ENCODE measurements at regions not wholly inside any gene's neighbourhood (a gene's known extent, or its start where the extent isn't known, plus 50 kb on each side); places are given as distances from the start of the nearest gene placed in this dataset.

DNA sequence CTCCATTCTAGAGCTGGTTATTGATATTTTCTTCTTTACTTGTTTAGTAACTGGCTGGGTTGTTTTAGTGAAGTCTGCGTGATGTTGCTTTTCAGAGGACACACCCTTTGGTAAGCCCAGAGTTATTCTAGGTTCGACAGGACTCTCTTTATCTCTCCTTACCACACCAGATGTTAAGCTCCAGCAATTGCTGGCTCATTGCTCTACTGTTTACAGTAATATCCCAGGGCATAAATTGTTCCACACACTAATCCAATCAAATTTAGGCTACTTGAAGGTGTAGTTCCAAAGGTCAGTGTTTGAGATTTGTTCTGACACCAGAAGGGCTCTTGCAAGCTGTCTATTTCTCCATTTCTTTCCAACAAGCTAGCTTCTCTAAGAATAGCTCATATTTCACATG, 506.6 kb downstream of the NR4A2 start:
- TF ChIP-seq, protein P1, sequence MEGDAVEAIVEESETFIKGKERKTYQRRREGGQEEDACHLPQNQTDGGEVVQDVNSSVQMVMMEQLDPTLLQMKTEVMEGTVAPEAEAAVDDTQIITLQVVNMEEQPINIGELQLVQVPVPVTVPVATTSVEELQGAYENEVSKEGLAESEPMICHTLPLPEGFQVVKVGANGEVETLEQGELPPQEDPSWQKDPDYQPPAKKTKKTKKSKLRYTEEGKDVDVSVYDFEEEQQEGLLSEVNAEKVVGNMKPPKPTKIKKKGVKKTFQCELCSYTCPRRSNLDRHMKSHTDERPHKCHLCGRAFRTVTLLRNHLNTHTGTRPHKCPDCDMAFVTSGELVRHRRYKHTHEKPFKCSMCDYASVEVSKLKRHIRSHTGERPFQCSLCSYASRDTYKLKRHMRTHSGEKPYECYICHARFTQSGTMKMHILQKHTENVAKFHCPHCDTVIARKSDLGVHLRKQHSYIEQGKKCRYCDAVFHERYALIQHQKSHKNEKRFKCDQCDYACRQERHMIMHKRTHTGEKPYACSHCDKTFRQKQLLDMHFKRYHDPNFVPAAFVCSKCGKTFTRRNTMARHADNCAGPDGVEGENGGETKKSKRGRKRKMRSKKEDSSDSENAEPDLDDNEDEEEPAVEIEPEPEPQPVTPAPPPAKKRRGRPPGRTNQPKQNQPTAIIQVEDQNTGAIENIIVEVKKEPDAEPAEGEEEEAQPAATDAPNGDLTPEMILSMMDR (IDR thresholded peaks at IDR 0.05; ENCODE audit: low read depth, low read length): no peak
- H3K4me3 ChIP-seq (replicated peaks in 1 of 2; ENCODE audit: low read depth in 2 of 2, low read length in 2 of 2): no peak overlapping the region
- no peak for DNase-seq (ENCODE audit: low read depth in 2 of 2)

DNA sequence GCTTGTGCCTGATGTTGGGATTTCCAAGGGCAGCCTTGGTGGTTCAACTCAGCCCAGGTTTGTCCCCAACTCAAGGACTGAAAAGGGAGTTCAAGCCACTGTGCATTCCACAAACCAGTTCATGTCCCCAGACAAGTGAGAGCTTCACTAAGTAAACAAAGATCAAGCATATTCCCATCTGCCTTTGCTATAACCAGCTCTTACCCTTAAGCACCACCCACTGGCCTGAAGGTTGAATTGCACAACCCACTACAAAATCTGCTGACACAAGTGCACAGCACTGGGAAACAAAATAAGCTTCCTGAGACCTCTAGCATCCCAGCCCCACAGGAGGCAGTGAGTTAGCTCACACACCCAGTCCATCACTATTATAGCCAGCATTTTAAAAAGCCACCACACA, 516.7 kb downstream of the NR4A2 start:
- no peak for DNase-seq (ENCODE audit: low read depth in 2 of 2)
- TF ChIP-seq, protein P1 (IDR thresholded peaks at IDR 0.05; ENCODE audit: low read depth, low read length): no peak
- H3K4me3 ChIP-seq (replicated peaks in 1 of 2; ENCODE audit: low read depth in 2 of 2, low read length in 2 of 2): no peak overlapping the region

DNA sequence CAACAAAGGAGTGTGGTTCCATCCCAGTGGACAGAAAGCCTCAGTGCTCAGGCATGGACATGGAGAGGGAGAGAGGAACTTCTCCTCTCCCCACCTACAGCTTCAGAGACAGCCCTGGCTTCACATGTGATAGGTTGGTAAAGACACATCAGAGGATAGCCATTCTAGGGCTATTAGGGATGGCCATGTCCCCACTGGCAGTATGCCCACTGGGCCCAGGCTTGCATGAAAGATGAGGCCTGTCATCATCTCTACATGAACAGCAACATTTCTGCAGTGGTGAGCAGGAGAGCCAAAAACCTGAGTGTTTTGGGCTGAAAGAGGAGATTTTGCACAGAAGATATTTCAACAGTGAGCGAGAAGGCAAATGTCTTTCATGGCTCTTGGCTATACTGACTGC, 517.2 kb downstream of the NR4A2 start:
- DNase-seq (ENCODE audit: low read depth in 2 of 2): no peak
- H3K4me3 ChIP-seq (replicated peaks in 1 of 2; ENCODE audit: low read depth in 2 of 2, low read length in 2 of 2): no peak overlapping the region
- TF ChIP-seq, protein P1 (IDR thresholded peaks at IDR 0.05; ENCODE audit: low read depth, low read length): no peak

DNA sequence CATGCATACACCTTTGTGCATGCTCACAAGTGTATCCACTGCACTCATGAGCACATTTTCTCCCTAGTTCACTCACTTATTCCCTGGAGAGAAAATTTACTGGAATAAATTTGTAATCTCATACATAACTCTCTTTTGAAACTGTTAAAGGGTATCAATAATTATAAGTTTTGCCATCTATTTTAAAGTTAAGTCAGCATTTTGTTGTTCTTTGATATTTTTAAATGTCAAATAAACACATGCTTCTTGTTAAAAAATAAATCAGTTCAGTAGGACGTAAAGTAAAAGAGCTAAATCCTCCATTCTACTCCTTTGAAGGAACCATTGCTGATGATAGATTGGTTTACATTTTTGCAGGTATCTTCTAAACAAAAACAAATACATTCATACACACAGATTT, 522.1 kb downstream of the NR4A2 start:
- TF ChIP-seq, protein P1 (IDR thresholded peaks at IDR 0.05; ENCODE audit: low read depth, low read length): no peak
- DNase-seq (ENCODE audit: low read depth in 2 of 2): no peak
- H3K4me3 ChIP-seq (replicated peaks in 1 of 2; ENCODE audit: low read depth in 2 of 2, low read length in 2 of 2): no peak overlapping the region

DNA sequence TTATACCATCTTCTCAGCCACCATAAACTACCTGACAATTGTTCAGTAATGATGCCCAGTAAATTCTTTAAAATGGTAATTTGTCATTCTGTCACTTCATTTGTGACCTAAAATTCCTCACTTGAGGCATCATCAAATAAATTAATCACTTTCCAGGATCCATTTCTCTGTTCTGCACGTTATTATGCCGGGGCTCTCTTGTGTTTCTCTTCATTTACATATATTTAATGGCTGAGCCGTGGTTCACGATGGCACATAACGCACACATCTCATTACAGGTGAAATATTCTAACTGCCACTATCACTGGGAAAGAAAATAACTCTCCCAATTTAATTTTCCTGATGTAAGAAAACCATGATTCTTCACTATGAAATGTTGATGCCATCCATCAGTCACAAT, 529.6 kb downstream of the NR4A2 start:
- H3K4me3 ChIP-seq (replicated peaks in 1 of 2; ENCODE audit: low read depth in 2 of 2, low read length in 2 of 2): no peak overlapping the region
- DNase-seq (ENCODE audit: low read depth in 2 of 2): no peak
- TF ChIP-seq, protein P1 (IDR thresholded peaks at IDR 0.05; ENCODE audit: low read depth, low read length): no peak

DNA sequence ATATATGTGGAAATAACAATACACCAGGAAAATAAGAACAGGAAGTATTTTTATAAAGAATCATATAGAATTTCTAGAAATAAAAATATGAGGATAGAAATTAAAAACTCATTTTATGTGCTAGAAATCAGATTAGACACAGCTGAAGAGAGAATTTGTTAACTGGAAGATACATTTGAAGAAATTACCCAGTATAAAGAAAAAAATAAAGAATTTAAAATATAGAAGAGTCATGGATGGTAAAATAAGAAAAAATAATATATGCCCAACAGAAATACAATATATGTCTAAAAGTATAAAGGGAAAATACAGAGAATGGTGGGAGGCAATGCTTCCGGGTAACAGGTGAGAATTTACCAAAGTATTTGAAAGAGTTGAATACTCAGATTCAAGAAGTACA, 539.9 kb downstream of the NR4A2 start:
- TF ChIP-seq, protein P1 (IDR thresholded peaks at IDR 0.05; ENCODE audit: low read depth, low read length): no peak
- DNase-seq (ENCODE audit: low read depth in 2 of 2): no peak

DNA sequence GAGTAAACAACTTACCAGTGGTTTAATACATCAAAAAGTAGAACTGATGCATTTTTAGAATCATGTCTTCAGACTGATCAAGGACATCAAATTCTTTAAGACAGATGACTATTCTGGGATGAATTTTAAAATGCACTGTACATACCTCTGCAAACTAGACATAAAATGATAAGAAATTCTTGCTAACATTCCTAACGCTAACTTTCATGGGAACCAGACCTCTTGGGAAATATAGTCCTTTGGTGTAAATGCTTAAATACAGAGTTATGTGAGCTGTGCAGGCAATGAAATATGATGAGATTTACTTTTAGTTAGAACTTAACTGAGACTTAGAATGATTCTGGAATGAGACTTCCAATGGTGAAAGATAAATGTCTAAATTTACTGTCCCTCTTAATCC, 562.0 kb downstream of the NR4A2 start:
- H3K4me3 ChIP-seq (replicated peaks in 1 of 2; ENCODE audit: low read depth in 2 of 2, low read length in 2 of 2): no peak overlapping the region
- DNase-seq (ENCODE audit: low read depth in 2 of 2): no peak
- TF ChIP-seq, protein P1 (IDR thresholded peaks at IDR 0.05; ENCODE audit: low read depth, low read length): no peak

More for the DNA sequence above, 539.9 kb downstream of the NR4A2 start:
- no peak overlapping the region for H3K4me3 ChIP-seq (replicated peaks in 1 of 2; ENCODE audit: low read depth in 2 of 2, low read length in 2 of 2)
